Keratinocyte (primary cell): ENCODE measurements at regions not wholly inside any gene's neighbourhood (a gene's known extent, or its start where the extent isn't known, plus 50 kb on each side); places are given as distances from the start of the nearest gene placed in this dataset.
A peak's percentile ranks its signal among the peaks of the same experiment; 100 is the strongest.

ENCODE experiments used
- DNase-seq: peaks from one replicate; pipeline ENCODE4 v3.0.0-alpha.2; 2011; ENCODE audit warnings: low read depth, missing footprints, low spot score
- FAIRE-seq: peaks from 2 replicates; lab custom pipeline; 2011; peaks lifted over from hg19 to GRCh38; lab: Jason Lieb, UNC
- H2AFZ ChIP-seq: 2 replicates; pipeline ENCODE4 v1.6.0; 2012; ENCODE audit warnings: low read length, control low read depth, inconsistent platforms; ENCODE audit not compliant: control insufficient read depth
- H3K27ac ChIP-seq: 2 replicates; pipeline ENCODE4 v1.5.1; 2011; ENCODE audit warnings: low read length; ENCODE audit not compliant: control insufficient read depth, insufficient read depth
- H3K27me3 ChIP-seq: 3 replicates; pipeline ENCODE4 v1.6.0; 2011; ENCODE audit warnings: low read length; ENCODE audit not compliant: control insufficient read depth, insufficient read depth; ENCODE audit errors: extremely low read depth
- H3K36me3 ChIP-seq, 2 experiments: 2 replicates in 1 of 2; 3 replicates in 1 of 2; pipeline ENCODE4 v1.5.1; 2011; ENCODE audit warnings: low read length in 2 of 2, mild to moderate bottlenecking in 1 of 2; ENCODE audit not compliant: control insufficient read depth in 2 of 2, insufficient read depth in 2 of 2; ENCODE audit errors: extremely low read depth in 1 of 2
- H3K4me1 ChIP-seq: 3 replicates; pipeline ENCODE4 v1.5.1; 2011; ENCODE audit warnings: low read length; ENCODE audit not compliant: control insufficient read depth, insufficient read depth; ENCODE audit errors: extremely low read depth
- H3K4me2 ChIP-seq: 3 replicates; pipeline ENCODE4 v1.6.0; 2011; ENCODE audit warnings: low read depth, low read length; ENCODE audit not compliant: control insufficient read depth, insufficient read depth; ENCODE audit errors: extremely low read depth
- H3K4me3 ChIP-seq, 3 experiments: fragments of 200-600 bp in 1 of 3; sonication (generic) in 1 of 3; 2 replicates in 2 of 3; 3 replicates in 1 of 3; pipeline ENCODE4 v1.5.1; 2011 to 2016; ENCODE audit warnings: low read length in 3 of 3, mild to moderate bottlenecking in 3 of 3, control low read depth in 2 of 3, inconsistent platforms in 1 of 3, low read depth in 1 of 3, mixed read lengths in 1 of 3, mixed run types in 1 of 3, moderate library complexity in 1 of 3; ENCODE audit not compliant: control insufficient read depth in 2 of 3, insufficient read depth in 2 of 3; ENCODE audit errors: extremely low read depth in 1 of 3
- H3K79me2 ChIP-seq: 2 replicates; pipeline ENCODE4 v1.6.0; 2012; ENCODE audit warnings: low read length; ENCODE audit not compliant: control insufficient read depth, insufficient read depth
- H3K9ac ChIP-seq: 3 replicates; pipeline ENCODE4 v1.6.0; 2011; ENCODE audit warnings: low read length; ENCODE audit not compliant: control insufficient read depth, insufficient read depth; ENCODE audit errors: extremely low read depth
- H3K9me1 ChIP-seq: 3 replicates; pipeline ENCODE4 v1.6.0; 2011; ENCODE audit warnings: low read length; ENCODE audit not compliant: control insufficient read depth, insufficient read depth; ENCODE audit errors: extremely low read depth
- H3K9me3 ChIP-seq: 2 replicates; pipeline ENCODE4 v1.5.1; 2012; ENCODE audit warnings: low read depth, low read length; ENCODE audit not compliant: control insufficient read depth
- H4K20me1 ChIP-seq: 3 replicates; pipeline ENCODE4 v1.6.0; 2011; ENCODE audit warnings: low read length; ENCODE audit not compliant: control insufficient read depth, insufficient read depth; ENCODE audit errors: extremely low read depth
- CTCF ChIP-seq, 3 experiments: IDR thresholded peaks in 1 of 3; conservative IDR thresholded peaks in 1 of 3; optimal IDR thresholded peaks in 1 of 3; 2 replicates in 2 of 3; 3 replicates in 1 of 3; pipeline versions ENCODE3 to v1.5.1; 2011; ENCODE audit warnings: low read length in 3 of 3, mild to moderate bottlenecking in 3 of 3, moderate library complexity in 2 of 3, control low read depth in 1 of 3, inconsistent platforms in 1 of 3; ENCODE audit not compliant: insufficient read depth in 2 of 3; ENCODE audit errors: extremely low read depth in 1 of 3
- EZH2 ChIP-seq: IDR thresholded peaks from one replicate; pipeline ENCODE4 v1.6.1; 2012; ENCODE audit warnings: inconsistent platforms, mild to moderate bottlenecking, low read length, moderate library complexity
- dilution Hi-C: fragments of 300-500 bp; cut with MboI; formaldehyde crosslinking; loops from one replicate; pipeline ENCODE4 v1.7.0; 2020; ENCODE audit warnings: low sequenced_read_pairs; ENCODE audit not compliant: extremely low pct_ligation_motif_present

- TF ChIP-seq EZH2 = no peak
- TF ChIP-seq CTCF (optimal IDR thresholded peaks at IDR 0.05 in 1 of 3, IDR thresholded peaks at IDR 0.05 in 1 of 3, conservative IDR thresholded peaks at IDR 0.05 in 1 of 3; ENCODE audit: extremely low read depth in 1 of 3, insufficient read depth in 2 of 3, low read length in 3 of 3) = no peak
- Histone ChIP-seq H4K20me1 (no peaks in the 10 kb centered on the region), H3K36me3 (no peaks in the 10 kb centered on the region), H3K27ac (no peak overlapping the region), H3K79me2 (no peaks in the 10 kb centered on the region), H3K4me2 (no peak overlapping the region), H3K9ac (no peak overlapping the region), H3K9me1 (no peaks in the 10 kb centered on the region), H3K4me1 (no peaks in the 10 kb centered on the region), H2AFZ (no peak overlapping the region), H3K27me3 (no peaks in the 10 kb centered on the region), H3K9me3 (peaks cover 1% of the 10 kb centered on the region), H3K4me3 (no peak overlapping the region)
- FAIRE-seq (no peak), DNase-seq (no peak)
- dilution Hi-C loops = no loop called here
These were observed 282.1 kb downstream of the VGLL3 start for GRCh38 chr3:86708893-86709292.

- Histone ChIP-seq H3K27ac (no peak overlapping the region), H3K9me1 (no peaks in the 10 kb centered on the region), H3K4me1 (no peaks in the 10 kb centered on the region), H3K79me2 (no peaks in the 10 kb centered on the region), H3K4me3 (no peak overlapping the region), H2AFZ (no peak overlapping the region), H4K20me1 (no peaks in the 10 kb centered on the region), H3K27me3 (no peaks in the 10 kb centered on the region), H3K9ac (no peak overlapping the region), H3K4me2 (no peak overlapping the region), H3K36me3 (no peaks in the 10 kb centered on the region), H3K9me3 (no peaks in the 10 kb centered on the region)
- DNase-seq = no peak
- no peak for FAIRE-seq
- TF ChIP-seq EZH2 = no peak
- peak in 1 of 3 experiments; percentile 28 for TF ChIP-seq CTCF (optimal IDR thresholded peaks at IDR 0.05 in 1 of 3, IDR thresholded peaks at IDR 0.05 in 1 of 3, conservative IDR thresholded peaks at IDR 0.05 in 1 of 3; ENCODE audit: extremely low read depth in 1 of 3, insufficient read depth in 2 of 3, low read length in 3 of 3)
- dilution Hi-C loops = no loop called here
These were observed 288.5 kb downstream of the VGLL3 start for GRCh38 chr3:86702381-86702958.
